ENCODE measurements at regions not wholly inside any gene's neighbourhood (a gene's known extent, or its start where the extent isn't known, plus 50 kb on each side); places are given as distances from the start of the nearest gene placed in this dataset.

DNA sequence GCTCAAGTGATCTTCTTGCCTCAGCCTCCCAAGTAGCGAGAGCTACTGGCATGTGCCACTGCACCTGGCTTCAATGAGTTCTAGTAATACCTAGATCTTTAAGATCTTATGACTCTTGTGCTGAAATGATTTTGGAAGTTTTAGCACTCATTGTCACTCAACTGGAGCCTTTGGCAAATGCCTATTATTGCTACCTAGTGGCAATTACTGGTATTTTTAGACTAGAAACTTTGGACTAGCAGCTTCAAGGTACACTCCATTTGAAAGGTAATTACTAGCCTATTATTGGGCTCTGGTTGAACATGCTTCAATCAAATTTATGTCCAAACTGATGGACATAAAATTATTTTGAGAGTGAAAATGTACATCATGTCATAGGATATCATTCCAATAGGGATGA lies 80.7 kb upstream of the MUCL1 start:
- no peak for DNase-seq (ENCODE audit: low spot score in 2 of 2)
- no peak for TF ChIP-seq POLR2A (IDR thresholded peaks at IDR 0.05)
- TF ChIP-seq, protein P1, sequence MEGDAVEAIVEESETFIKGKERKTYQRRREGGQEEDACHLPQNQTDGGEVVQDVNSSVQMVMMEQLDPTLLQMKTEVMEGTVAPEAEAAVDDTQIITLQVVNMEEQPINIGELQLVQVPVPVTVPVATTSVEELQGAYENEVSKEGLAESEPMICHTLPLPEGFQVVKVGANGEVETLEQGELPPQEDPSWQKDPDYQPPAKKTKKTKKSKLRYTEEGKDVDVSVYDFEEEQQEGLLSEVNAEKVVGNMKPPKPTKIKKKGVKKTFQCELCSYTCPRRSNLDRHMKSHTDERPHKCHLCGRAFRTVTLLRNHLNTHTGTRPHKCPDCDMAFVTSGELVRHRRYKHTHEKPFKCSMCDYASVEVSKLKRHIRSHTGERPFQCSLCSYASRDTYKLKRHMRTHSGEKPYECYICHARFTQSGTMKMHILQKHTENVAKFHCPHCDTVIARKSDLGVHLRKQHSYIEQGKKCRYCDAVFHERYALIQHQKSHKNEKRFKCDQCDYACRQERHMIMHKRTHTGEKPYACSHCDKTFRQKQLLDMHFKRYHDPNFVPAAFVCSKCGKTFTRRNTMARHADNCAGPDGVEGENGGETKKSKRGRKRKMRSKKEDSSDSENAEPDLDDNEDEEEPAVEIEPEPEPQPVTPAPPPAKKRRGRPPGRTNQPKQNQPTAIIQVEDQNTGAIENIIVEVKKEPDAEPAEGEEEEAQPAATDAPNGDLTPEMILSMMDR (IDR thresholded peaks at IDR 0.05) = no peak
- intact Hi-C loops (cut with DNase I; ENCODE audit: low total_unique reads) = no loop called here
- 86 to 90% methylated on average over 1 of the region's 1 CpG for WGBS, 2 donors
- H3K4me3 ChIP-seq (ENCODE audit: low read depth, poor library complexity, severe bottlenecking) = no peak overlapping the region

DNA sequence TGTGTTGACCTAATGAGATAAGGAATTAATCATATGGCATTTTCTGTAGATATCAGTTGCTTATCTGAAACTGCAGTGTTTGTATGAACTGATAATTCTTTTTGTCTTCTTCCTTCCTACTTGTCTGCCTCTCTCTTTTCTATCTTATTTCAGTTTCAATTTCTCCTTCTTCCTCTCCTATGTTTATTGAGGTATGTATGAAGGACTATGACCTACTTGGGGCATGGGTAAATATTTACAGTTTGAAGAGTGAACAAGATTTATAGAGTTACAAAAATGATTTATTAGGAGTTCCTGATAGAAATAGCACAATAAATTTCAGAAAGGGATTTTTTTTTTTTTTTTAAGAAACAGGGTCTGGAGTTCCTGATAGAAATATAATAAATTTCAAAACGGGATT lies 88.7 kb upstream of the MUCL1 start:
- intact Hi-C loops (cut with DNase I; ENCODE audit: low total_unique reads) = no loop called here
- DNase-seq (ENCODE audit: low spot score in 2 of 2) = no peak
- WGBS, 2 donors = 41 to 51% methylated on average over 1 of the region's 1 CpG
- no peak for TF ChIP-seq POLR2A (IDR thresholded peaks at IDR 0.05)
- TF ChIP-seq, protein P1 (IDR thresholded peaks at IDR 0.05) = no peak
- H3K4me3 ChIP-seq (ENCODE audit: low read depth, poor library complexity, severe bottlenecking) = no peak overlapping the region

DNA sequence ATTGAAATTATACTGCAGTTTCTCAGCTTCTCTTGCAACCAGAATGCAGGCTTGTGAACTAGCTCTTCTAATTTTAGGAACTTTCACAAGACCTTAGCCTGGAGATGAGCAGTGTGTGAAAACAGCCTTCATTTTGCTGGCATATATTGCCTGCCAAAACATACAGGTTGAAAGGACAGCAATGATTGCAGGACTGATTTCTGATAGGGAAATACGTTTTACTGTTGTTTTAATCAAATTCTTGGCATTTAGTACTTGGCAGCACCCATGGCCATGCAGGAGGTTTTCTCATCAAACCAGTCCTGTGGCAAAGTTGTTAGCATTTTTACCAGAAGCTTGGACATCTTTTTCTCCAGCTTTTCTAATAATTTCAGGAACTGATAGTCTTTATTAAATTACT lies 91.9 kb upstream of the MUCL1 start:
- no peak overlapping the region for H3K4me3 ChIP-seq (ENCODE audit: low read depth, poor library complexity, severe bottlenecking)
- intact Hi-C loops (cut with DNase I; ENCODE audit: low total_unique reads) = no loop called here
- no peak for DNase-seq (ENCODE audit: low spot score in 2 of 2)
- 8 to 25% methylated on average over 1 of the region's 1 CpG for WGBS, 2 donors
- no peak for TF ChIP-seq POLR2A (IDR thresholded peaks at IDR 0.05)
- TF ChIP-seq, protein P1 (IDR thresholded peaks at IDR 0.05) = no peak

DNA sequence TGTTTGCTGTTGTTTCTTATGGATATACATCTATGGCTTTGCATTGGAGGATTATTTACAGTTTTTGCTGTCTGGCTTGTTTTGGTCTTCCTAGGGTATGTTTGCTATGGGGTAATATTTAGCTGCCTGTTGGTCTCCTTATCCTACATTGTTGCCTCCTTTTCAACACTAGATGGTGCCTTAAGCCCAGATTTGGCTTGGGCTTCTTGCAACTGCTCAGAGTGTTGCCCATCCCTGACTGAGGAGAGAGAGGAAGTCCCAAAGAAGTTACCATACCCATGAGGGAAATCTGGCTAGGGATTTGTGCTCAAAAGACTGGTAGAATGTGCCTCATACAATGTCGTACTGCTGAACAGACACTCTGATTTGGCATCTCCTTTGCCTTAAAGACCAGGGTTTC lies 94.6 kb upstream of the MUCL1 start:
- no peak for TF ChIP-seq POLR2A (IDR thresholded peaks at IDR 0.05)
- TF ChIP-seq, protein P1 (IDR thresholded peaks at IDR 0.05) = no peak
- DNase-seq (ENCODE audit: low spot score in 2 of 2) = no peak
- no peak overlapping the region for H3K4me3 ChIP-seq (ENCODE audit: low read depth, poor library complexity, severe bottlenecking)
- intact Hi-C loops (cut with DNase I; ENCODE audit: low total_unique reads) = loop anchor here (10.0 kb wide), 1 partner anchor 195 kb away; no protein-coding TSS in a partner anchor
- 35 to 50% methylated on average over 1 of the region's 1 CpG for WGBS, 2 donors

DNA sequence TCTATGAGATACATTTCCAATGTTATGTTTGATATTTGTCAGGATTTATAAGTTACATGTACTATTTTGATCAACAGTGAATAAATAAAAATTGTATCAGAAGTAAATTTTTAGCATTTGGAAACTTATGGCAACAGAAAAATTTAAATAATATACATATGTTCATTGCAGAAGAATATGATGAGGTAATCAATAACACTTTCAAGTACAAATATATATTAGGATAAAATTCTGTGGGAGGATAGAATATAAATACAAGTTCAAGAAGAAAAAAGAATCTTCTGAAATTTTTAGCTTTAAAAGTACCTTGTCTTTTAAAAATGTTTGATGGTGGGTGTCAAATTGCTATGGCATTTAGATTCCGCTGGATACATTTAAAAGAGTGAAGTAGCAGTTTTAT lies 102.8 kb upstream of the MUCL1 start:
- H3K4me3 ChIP-seq (ENCODE audit: low read depth, poor library complexity, severe bottlenecking) = no peak overlapping the region
- TF ChIP-seq, protein P1 (IDR thresholded peaks at IDR 0.05) = no peak
- no peak for TF ChIP-seq POLR2A (IDR thresholded peaks at IDR 0.05)
- DNase-seq (ENCODE audit: low spot score in 2 of 2) = no peak
- WGBS, 2 donors = 91 to 100% methylated on average over 1 of the region's 1 CpG
- intact Hi-C loops (cut with DNase I; ENCODE audit: low total_unique reads) = loop anchor here (10.0 kb wide), 1 partner anchor 203 kb away; no protein-coding TSS in a partner anchor

DNA sequence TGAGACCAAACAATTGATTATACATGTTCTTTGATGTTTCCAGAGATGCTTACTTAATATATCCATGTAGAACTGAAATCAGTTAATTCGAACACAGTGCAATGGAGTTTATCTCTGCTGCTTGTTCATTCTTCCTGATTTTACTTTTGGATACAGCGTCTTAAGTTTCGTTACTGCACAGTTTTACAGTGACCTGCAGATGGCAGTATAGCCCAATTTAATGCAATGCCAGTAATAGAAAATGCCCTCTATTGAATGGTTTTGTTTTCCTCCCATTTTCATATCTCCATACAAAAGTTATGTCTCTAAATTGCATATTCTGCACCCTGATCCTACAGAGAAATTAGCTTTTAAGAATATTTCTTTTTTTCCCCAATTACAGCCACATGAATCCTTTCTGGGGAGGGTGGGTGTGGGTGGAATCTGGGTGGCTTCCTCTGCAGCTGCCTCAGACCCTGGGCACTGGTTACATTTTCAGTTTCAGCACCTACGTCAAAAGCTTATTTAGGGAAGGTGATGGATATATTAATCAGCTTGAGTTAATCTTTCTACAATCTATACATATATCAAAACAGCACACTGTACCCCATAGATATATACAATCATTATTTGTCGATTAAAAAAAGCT lies 101.1 kb upstream of the DCD start:
- WGBS, 2 donors = 24 to 27% methylated on average over 5 of the region's 5 CpGs
- TF ChIP-seq, protein P1 (IDR thresholded peaks at IDR 0.05) = no peak
- DNase-seq (ENCODE audit: low spot score in 2 of 2) = no peak
- intact Hi-C loops (cut with DNase I; ENCODE audit: low total_unique reads) = no loop called here
- no peak overlapping the region for H3K4me3 ChIP-seq (ENCODE audit: low read depth, poor library complexity, severe bottlenecking)

All from lower leg skin (tissue), 4 donors.